ENCODE measurements at regions not wholly inside any gene's neighbourhood (a gene's known extent, or its start where the extent isn't known, plus 50 kb on each side); places are given as distances from the start of the nearest gene placed in this dataset.

DNA sequence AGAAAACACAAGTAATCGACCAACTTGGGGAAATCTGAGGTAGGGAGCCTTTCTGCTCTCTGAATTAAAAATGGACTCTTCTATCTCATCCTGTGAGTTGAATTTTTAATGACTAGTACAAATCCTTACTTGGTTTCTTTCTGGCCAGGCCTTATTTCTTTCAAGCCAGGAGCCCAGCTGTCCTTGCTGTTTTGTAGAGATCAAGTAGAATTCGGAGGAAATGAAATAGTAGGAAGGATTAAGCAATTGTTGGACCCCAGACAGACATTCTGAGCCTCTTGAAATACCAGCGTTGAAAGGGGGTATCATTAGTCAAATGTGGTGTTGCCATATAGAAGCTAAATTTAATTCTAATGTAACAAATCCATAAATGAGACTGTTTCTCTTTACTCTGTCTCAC lies 53.7 kb upstream of the SMIM15 start:
- H3K9me3 ChIP-seq (ENCODE audit: control insufficient read depth, insufficient read depth, low read depth, low read length), result no peaks in the 10 kb centered on the region
- no peak overlapping the region for H3K9ac ChIP-seq (ENCODE audit: insufficient read depth, low read length)
- no peak overlapping the region for H3K27ac ChIP-seq (ENCODE audit: insufficient read depth, low read length)
- no peaks in the 10 kb centered on the region for H3K4me1 ChIP-seq (ENCODE audit: control insufficient read depth, extremely low read depth, insufficient read depth, low read length)
- H2AFZ ChIP-seq (ENCODE audit: low read length), result no peak overlapping the region
- no peak overlapping the region for H3K4me2 ChIP-seq (ENCODE audit: extremely low read depth, insufficient read depth, low read length)
- H3K79me2 ChIP-seq (ENCODE audit: control insufficient read depth, insufficient read depth, low read length), result no peaks in the 10 kb centered on the region
- H3K4me3 ChIP-seq (replicated peaks in 1 of 4; ENCODE audit: control extremely low read depth in 1 of 4, insufficient read depth in 1 of 4, low read depth in 3 of 4, low read length in 4 of 4), result no peak overlapping the region
- H3K27me3 ChIP-seq (ENCODE audit: control insufficient read depth, insufficient read depth, low read length), result no peaks in the 10 kb centered on the region
- H4K20me1 ChIP-seq (ENCODE audit: control insufficient read depth, extremely low read depth, insufficient read depth, low read length), result no peaks in the 10 kb centered on the region
- DNase-seq (ENCODE audit: low read depth in 2 of 2), result peak in 1 of 2 donors; percentile 40
- no peaks in the 10 kb centered on the region for H3K36me3 ChIP-seq (ENCODE audit: control insufficient read depth, insufficient read depth, low read length)
- no peak for TF ChIP-seq EZH2 (IDR thresholded peaks at IDR 0.05; ENCODE audit: low read length, missing control alignments)
- TF ChIP-seq, protein P1, sequence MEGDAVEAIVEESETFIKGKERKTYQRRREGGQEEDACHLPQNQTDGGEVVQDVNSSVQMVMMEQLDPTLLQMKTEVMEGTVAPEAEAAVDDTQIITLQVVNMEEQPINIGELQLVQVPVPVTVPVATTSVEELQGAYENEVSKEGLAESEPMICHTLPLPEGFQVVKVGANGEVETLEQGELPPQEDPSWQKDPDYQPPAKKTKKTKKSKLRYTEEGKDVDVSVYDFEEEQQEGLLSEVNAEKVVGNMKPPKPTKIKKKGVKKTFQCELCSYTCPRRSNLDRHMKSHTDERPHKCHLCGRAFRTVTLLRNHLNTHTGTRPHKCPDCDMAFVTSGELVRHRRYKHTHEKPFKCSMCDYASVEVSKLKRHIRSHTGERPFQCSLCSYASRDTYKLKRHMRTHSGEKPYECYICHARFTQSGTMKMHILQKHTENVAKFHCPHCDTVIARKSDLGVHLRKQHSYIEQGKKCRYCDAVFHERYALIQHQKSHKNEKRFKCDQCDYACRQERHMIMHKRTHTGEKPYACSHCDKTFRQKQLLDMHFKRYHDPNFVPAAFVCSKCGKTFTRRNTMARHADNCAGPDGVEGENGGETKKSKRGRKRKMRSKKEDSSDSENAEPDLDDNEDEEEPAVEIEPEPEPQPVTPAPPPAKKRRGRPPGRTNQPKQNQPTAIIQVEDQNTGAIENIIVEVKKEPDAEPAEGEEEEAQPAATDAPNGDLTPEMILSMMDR (conservative IDR thresholded peaks at IDR 0.05 in 1 of 2, IDR thresholded peaks at IDR 0.05 in 1 of 2; ENCODE audit: low read depth in 1 of 2, low read length in 2 of 2), result no peak

DNA sequence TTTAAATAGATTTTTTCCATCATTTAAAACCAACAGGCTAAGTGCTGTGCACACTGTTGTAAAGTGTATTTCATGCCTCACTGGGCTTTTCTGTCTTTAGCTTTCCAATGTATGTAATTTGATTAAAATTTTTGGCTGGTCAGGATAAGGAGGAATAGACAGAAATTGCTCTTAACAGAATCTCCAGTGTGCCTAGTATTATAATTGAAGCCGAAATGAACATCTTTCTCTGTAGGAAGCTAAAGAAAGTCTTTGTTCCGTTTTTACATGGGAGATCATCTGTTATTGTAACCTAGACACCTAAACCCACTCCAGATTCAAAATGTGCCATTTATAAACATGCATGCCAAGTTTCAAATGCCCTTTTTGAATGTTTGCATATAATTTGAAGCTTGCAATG lies 54.5 kb upstream of the SMIM15 start:
- Histone ChIP-seq H3K4me3 (replicated peaks in 1 of 4; ENCODE audit: control extremely low read depth in 1 of 4, insufficient read depth in 1 of 4, low read depth in 3 of 4, low read length in 4 of 4) (no peak overlapping the region), H3K4me1 (ENCODE audit: control insufficient read depth, extremely low read depth, insufficient read depth, low read length) (no peaks in the 10 kb centered on the region), H3K4me2 (ENCODE audit: extremely low read depth, insufficient read depth, low read length) (no peak overlapping the region)

DNA sequence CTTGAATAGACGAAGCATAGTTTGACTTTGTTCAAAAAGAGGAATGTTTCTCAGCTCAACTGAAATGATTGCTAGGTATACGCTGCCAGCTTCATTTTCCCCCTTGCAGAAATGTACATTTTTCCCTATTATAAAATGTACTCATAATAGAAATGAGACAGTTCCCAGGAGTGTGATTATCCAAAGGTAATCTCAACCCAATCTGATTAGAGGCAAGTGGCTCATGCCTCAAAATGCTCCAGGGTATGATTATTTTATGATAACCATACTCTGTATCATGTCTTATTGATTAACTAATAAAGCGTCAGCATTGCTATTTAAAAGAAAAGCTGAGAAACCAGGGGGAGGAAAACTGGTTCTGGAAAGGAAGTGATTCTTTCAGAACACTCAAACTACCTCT lies 54.9 kb upstream of the SMIM15 start:
- Histone ChIP-seq H3K27ac (ENCODE audit: insufficient read depth, low read length) (no peak overlapping the region), H3K9me3 (ENCODE audit: control insufficient read depth, insufficient read depth, low read depth, low read length) (no peaks in the 10 kb centered on the region)

More for the DNA sequence above, 54.5 kb upstream of the SMIM15 start:
- Histone ChIP-seq H3K27me3 (ENCODE audit: control insufficient read depth, insufficient read depth, low read length) (no peaks in the 10 kb centered on the region), H2AFZ (ENCODE audit: low read length) (no peak overlapping the region), H3K36me3 (ENCODE audit: control insufficient read depth, insufficient read depth, low read length) (no peaks in the 10 kb centered on the region), H3K9ac (ENCODE audit: insufficient read depth, low read length) (no peak overlapping the region), H3K79me2 (ENCODE audit: control insufficient read depth, insufficient read depth, low read length) (no peaks in the 10 kb centered on the region), H3K9me3 (ENCODE audit: control insufficient read depth, insufficient read depth, low read depth, low read length) (no peaks in the 10 kb centered on the region), H4K20me1 (ENCODE audit: control insufficient read depth, extremely low read depth, insufficient read depth, low read length) (no peaks in the 10 kb centered on the region), H3K27ac (ENCODE audit: insufficient read depth, low read length) (no peak overlapping the region)
- TF ChIP-seq EZH2 (IDR thresholded peaks at IDR 0.05; ENCODE audit: low read length, missing control alignments), result no peak
- DNase-seq (ENCODE audit: low read depth in 2 of 2), result no peak

More for the DNA sequence above, 54.9 kb upstream of the SMIM15 start:
- no peak overlapping the region for H2AFZ ChIP-seq (ENCODE audit: low read length)
- no peaks in the 10 kb centered on the region for H3K4me1 ChIP-seq (ENCODE audit: control insufficient read depth, extremely low read depth, insufficient read depth, low read length)
- no peak for DNase-seq (ENCODE audit: low read depth in 2 of 2)
- no peaks in the 10 kb centered on the region for H4K20me1 ChIP-seq (ENCODE audit: control insufficient read depth, extremely low read depth, insufficient read depth, low read length)
- H3K4me2 ChIP-seq (ENCODE audit: extremely low read depth, insufficient read depth, low read length), result no peak overlapping the region
- no peak overlapping the region for H3K4me3 ChIP-seq (replicated peaks in 1 of 4; ENCODE audit: control extremely low read depth in 1 of 4, insufficient read depth in 1 of 4, low read depth in 3 of 4, low read length in 4 of 4)
- TF ChIP-seq, protein P1 (conservative IDR thresholded peaks at IDR 0.05 in 1 of 2, IDR thresholded peaks at IDR 0.05 in 1 of 2; ENCODE audit: low read depth in 1 of 2, low read length in 2 of 2), result no peak
- H3K9ac ChIP-seq (ENCODE audit: insufficient read depth, low read length), result no peak overlapping the region
- no peaks in the 10 kb centered on the region for H3K79me2 ChIP-seq (ENCODE audit: control insufficient read depth, insufficient read depth, low read length)
- H3K27me3 ChIP-seq (ENCODE audit: control insufficient read depth, insufficient read depth, low read length), result no peaks in the 10 kb centered on the region
- no peaks in the 10 kb centered on the region for H3K36me3 ChIP-seq (ENCODE audit: control insufficient read depth, insufficient read depth, low read length)
